ENCODE measurements at regions not wholly inside any gene's neighbourhood (a gene's known extent, or its start where the extent isn't known, plus 50 kb on each side); places are given as distances from the start of the nearest gene placed in this dataset.
"Not testable (repeated sequence)": the region's sequence is repeated elsewhere in the genome, so short reads cannot be mapped to it uniquely, and the experiment has no call there.

GRCh38 chr16:26985100-26986065 lies 81.3 kb upstream of the C16orf82 start:
- Histone ChIP-seq H3K27me3 (no peaks in the 10 kb centered on the region), H3K36me3 (no peaks in the 10 kb centered on the region), H3K4me3 (no peak overlapping the region), H3K9me3 (no peaks in the 10 kb centered on the region), H3K27ac (no peak overlapping the region), H3K4me1 (no peaks in the 10 kb centered on the region)
- TF ChIP-seq POLR2A (IDR thresholded peaks at IDR 0.05) (no peak), CTCF (IDR thresholded peaks at IDR 0.05) (no peak), POLR2AphosphoS5 (IDR thresholded peaks at IDR 0.05; ENCODE audit: insufficient read depth in 1 of 2, low read depth in 1 of 2) (no peak)
- intact Hi-C loops (cut with DNase I) = no loop called here
- DNase-seq (ENCODE audit: extremely low spot score in 2 of 2) = no peak

GRCh38 chr16:26987597-26988010 lies 79.1 kb upstream of the C16orf82 start:
- Histone ChIP-seq H3K4me1 (no peaks in the 10 kb centered on the region), H3K27me3 (no peaks in the 10 kb centered on the region), H3K27ac (no peak overlapping the region), H3K9me3 (no peaks in the 10 kb centered on the region), H3K36me3 (no peaks in the 10 kb centered on the region), H3K4me3 (no peak overlapping the region)
- no peak for DNase-seq (ENCODE audit: extremely low spot score in 2 of 2)
- intact Hi-C loops (cut with DNase I) = no loop called here
- TF ChIP-seq CTCF (IDR thresholded peaks at IDR 0.05) = no peak

GRCh38 chr16:26988186-26988585 lies 78.5 kb upstream of the C16orf82 start:
- Histone ChIP-seq H3K36me3 (no peaks in the 10 kb centered on the region), H3K27me3 (no peaks in the 10 kb centered on the region), H3K4me1 (peaks cover 5% of the 10 kb centered on the region), H3K9me3 (no peaks in the 10 kb centered on the region), H3K4me3 (no peak overlapping the region), H3K27ac (no peak overlapping the region)
- no peak for TF ChIP-seq CTCF (IDR thresholded peaks at IDR 0.05)
- TF ChIP-seq POLR2AphosphoS5 (IDR thresholded peaks at IDR 0.05; ENCODE audit: insufficient read depth in 1 of 2, low read depth in 1 of 2) = no peak
- no peak for TF ChIP-seq POLR2A (IDR thresholded peaks at IDR 0.05)
- intact Hi-C loops (cut with DNase I) = no loop called here
- no peak for DNase-seq (ENCODE audit: extremely low spot score in 2 of 2)

- H3K9me3 ChIP-seq; intact Hi-C loops (cut with DNase I); H3K36me3 ChIP-seq; H3K27ac ChIP-seq; DNase-seq (ENCODE audit: extremely low spot score in 2 of 2); H3K27me3 ChIP-seq; H3K4me3 ChIP-seq: not testable (repeated sequence)
- H3K4me1 ChIP-seq = peaks cover 16% of the 10 kb centered on the region
These were observed 76.2 kb upstream of the C16orf82 start for GRCh38 chr16:26990384-26991120.

GRCh38 chr16:26992666-26993349 lies 73.9 kb upstream of the C16orf82 start:
- H3K27me3 ChIP-seq = no peaks in the 10 kb centered on the region
- intact Hi-C loops (cut with DNase I) = no loop called here

More at GRCh38 chr16:26992666-26993349, 73.9 kb upstream of the C16orf82 start:
- H3K4me1 ChIP-seq = peaks cover 16% of the 10 kb centered on the region
- H3K4me3 ChIP-seq = no peak overlapping the region
- H3K36me3 ChIP-seq = no peaks in the 10 kb centered on the region
- TF ChIP-seq POLR2A (IDR thresholded peaks at IDR 0.05) (no peak), POLR2AphosphoS5 (IDR thresholded peaks at IDR 0.05; ENCODE audit: insufficient read depth in 1 of 2, low read depth in 1 of 2) (no peak), CTCF (IDR thresholded peaks at IDR 0.05) (no peak)
- no peaks in the 10 kb centered on the region for H3K9me3 ChIP-seq
- no peak for DNase-seq (ENCODE audit: extremely low spot score in 2 of 2)
- H3K27ac ChIP-seq = no peak overlapping the region

All from vagina (tissue), 2 donors.